GM11168 (cell line): ENCODE measurements at regions not wholly inside any gene's neighbourhood (a gene's known extent, or its start where the extent isn't known, plus 50 kb on each side); places are given as distances from the start of the nearest gene placed in this dataset.
"Not testable (repeated sequence)": the region's sequence is repeated elsewhere in the genome, so short reads cannot be mapped to it uniquely, and the experiment has no call there.

ENCODE experiments used
- in situ Hi-C: fragments of 300-500 bp; cut with MboI; formaldehyde crosslinking; loops from one replicate; pipeline ENCODE4 v1.12.0; 2022; ENCODE audit warnings: low sequenced_read_pairs; ENCODE audit not compliant: unreplicated experiment

- in situ Hi-C loops = not testable (repeated sequence)
Observed at GRCh38 chr17:21850614-21851013, 158.3 kb downstream of the KCNJ18 start.
